ENCODE measurements at regions not wholly inside any gene's neighbourhood (a gene's known extent, or its start where the extent isn't known, plus 50 kb on each side); places are given as distances from the start of the nearest gene placed in this dataset.

DNA sequence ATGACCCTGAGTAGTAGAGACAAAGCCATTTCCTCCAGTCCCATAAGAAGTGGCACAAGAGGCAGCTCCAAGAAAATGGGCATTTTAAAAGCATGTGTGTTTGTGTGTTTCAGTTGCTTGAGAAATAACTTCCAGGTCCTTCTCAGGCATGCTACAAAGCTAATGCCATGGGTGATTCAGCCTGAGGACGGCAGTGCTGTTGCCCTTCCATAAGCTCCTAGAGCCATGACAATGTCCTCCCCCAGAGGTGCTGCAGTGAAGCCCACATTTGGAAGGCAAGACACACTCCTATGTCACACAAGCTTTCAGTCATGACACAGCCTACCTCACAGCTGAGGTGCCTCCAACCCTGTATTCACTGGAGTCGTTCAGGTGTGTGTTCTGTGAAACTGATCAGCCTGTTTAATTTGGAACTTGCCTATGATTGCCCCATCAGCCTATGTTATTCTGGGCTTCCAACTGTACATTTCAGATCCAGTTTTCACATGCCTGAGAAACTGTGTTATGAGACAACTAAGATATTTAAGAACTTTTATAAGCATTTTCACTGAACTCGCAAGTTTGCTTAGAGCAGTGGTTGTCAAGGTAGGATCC, 213.6 kb downstream of the FOXO1 start:
- Histone ChIP-seq H3K27me3 (ENCODE audit: control insufficient read depth, insufficient read depth, low read length) (no peaks in the 10 kb centered on the region), H3K9me3 (ENCODE audit: control insufficient read depth, insufficient read depth, low read depth, low read length) (peaks cover 9% of the 10 kb centered on the region), H3K27ac (ENCODE audit: low read depth, low read length) (no peak overlapping the region), H3K4me1 (ENCODE audit: control insufficient read depth, insufficient read depth, low read length) (no peaks in the 10 kb centered on the region), H3K36me3 (ENCODE audit: control insufficient read depth, insufficient read depth, low read length) (no peaks in the 10 kb centered on the region), H3K9ac (ENCODE audit: low read length) (no peak overlapping the region), H3K4me3 (ENCODE audit: low read depth, low read length) (no peak overlapping the region)

DNA sequence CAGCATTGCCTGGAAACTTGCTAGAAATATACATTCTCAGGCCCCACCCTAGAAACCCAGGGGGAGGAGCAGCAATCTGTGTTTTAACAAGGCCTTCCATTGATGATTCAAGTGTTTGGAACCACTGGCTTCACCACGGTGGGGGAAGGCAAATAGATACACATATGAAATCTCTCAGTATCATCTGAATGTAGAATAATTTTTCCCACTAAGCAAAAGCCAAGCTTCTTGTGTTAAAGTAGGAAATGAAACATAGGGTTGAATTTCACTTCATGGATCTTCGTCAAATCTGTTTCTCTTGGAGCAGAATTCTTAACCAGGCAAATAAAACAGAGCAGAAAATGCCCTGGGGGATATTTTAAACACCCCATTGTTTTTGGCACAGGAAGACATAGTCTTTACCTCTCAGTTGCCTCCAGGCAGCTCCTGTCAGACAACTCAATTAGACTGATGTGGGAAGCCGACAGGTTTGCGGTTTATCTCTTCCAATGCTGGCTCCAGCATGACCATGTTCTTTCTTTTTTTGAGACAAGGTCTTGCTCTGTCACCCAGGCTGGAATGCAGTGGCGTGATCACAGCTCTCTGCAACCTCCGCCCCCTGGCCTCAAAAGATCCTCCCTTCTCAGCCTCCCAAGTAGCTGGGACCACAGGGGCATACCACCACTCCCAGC, 213.0 kb downstream of the FOXO1 start:
- no peak overlapping the region for H3K27ac ChIP-seq (ENCODE audit: low read depth, low read length)
- no peak overlapping the region for H3K4me3 ChIP-seq (ENCODE audit: low read depth, low read length)
- no peaks in the 10 kb centered on the region for H3K27me3 ChIP-seq (ENCODE audit: control insufficient read depth, insufficient read depth, low read length)
- H3K9ac ChIP-seq (ENCODE audit: low read length): no peak overlapping the region
- peaks cover 9% of the 10 kb centered on the region for H3K9me3 ChIP-seq (ENCODE audit: control insufficient read depth, insufficient read depth, low read depth, low read length)
- H3K36me3 ChIP-seq (ENCODE audit: control insufficient read depth, insufficient read depth, low read length): no peaks in the 10 kb centered on the region
- H3K4me1 ChIP-seq (ENCODE audit: control insufficient read depth, insufficient read depth, low read length): no peaks in the 10 kb centered on the region

- Histone ChIP-seq H3K9ac (ENCODE audit: low read length) (no peak overlapping the region), H3K4me1 (ENCODE audit: control insufficient read depth, insufficient read depth, low read length) (no peaks in the 10 kb centered on the region), H3K27ac (ENCODE audit: low read depth, low read length) (no peak overlapping the region), H3K9me3 (ENCODE audit: control insufficient read depth, insufficient read depth, low read depth, low read length) (no peaks in the 10 kb centered on the region), H3K27me3 (ENCODE audit: control insufficient read depth, insufficient read depth, low read length) (no peaks in the 10 kb centered on the region), H3K4me3 (ENCODE audit: low read depth, low read length) (no peak overlapping the region), H3K36me3 (ENCODE audit: control insufficient read depth, insufficient read depth, low read length) (no peaks in the 10 kb centered on the region)
These were observed 210.0 kb downstream of the FOXO1 start for GRCh38 chr13:40456397-40456953.

DNA sequence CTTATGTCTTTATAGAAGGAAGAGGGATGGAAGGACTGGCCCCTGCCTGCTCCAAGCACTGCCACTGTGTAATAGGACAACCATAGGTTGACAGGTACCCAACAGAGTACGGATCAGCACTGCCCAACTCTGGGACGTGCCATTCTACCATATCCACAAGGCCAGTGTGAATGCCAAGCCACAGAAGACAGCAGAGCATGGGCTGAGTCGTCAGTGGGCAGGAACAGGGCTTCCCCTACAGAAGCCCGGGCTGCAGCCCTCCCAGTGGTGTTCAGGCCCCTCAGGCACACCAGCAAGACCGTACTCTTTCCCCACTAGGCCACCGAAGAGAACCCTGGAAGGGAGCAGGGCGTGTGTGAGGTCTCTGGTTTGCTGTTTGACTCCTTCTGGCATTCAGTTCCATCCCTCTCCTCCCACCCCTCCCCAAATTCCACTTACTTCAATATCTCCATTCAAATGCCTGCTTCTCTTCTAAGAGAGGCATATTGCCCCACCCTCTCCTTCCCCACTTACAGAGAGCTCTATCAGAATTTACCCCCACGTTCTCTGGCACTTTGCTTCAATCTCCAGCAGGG, 209.4 kb downstream of the FOXO1 start:
- no peak overlapping the region for H3K9ac ChIP-seq (ENCODE audit: low read length)
- no peaks in the 10 kb centered on the region for H3K9me3 ChIP-seq (ENCODE audit: control insufficient read depth, insufficient read depth, low read depth, low read length)
- H3K27ac ChIP-seq (ENCODE audit: low read depth, low read length): no peak overlapping the region
- no peak overlapping the region for H3K4me3 ChIP-seq (ENCODE audit: low read depth, low read length)
- no peaks in the 10 kb centered on the region for H3K27me3 ChIP-seq (ENCODE audit: control insufficient read depth, insufficient read depth, low read length)
- H3K36me3 ChIP-seq (ENCODE audit: control insufficient read depth, insufficient read depth, low read length): no peaks in the 10 kb centered on the region
- H3K4me1 ChIP-seq (ENCODE audit: control insufficient read depth, insufficient read depth, low read length): no peaks in the 10 kb centered on the region

DNA sequence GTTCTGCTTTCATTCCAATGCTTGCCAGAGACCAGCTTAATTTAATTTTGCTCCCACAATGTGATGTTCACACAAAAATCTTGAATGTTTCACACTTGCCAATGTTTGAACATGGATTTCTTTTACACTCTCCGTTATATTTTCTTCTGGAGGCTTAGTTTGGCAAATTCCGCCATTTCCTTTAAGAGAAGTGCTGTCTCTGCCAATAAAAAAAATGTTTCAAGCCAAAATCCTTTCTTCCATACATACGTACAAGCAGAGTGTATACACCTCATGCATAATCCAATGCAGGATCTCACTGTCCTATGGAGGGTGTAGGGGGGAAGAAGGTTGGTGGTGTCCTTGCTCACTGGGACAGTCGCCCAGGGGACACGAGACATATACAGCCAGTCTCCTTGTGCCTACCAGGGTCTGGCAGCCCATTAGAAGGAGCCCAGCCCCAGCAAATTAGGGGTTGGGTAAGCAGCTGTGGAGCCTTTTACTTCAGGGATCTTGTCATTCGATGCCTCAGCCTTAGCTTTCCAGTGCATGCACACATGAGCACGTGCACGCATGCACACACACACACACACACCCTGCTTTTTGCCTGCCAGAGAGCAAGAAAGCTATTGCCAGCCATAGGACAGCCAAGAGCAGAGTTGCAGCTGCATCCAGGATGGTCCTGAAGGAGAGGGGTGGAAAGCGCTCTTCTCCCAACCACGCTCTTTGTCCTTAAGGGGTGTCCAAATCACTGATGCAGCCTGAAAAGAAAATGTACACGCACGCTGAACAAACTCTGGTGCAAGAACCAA, 208.3 kb downstream of the FOXO1 start:
- H3K27me3 ChIP-seq (ENCODE audit: control insufficient read depth, insufficient read depth, low read length): no peaks in the 10 kb centered on the region
- no peak overlapping the region for H3K9ac ChIP-seq (ENCODE audit: low read length)
- H3K27ac ChIP-seq (ENCODE audit: low read depth, low read length): no peak overlapping the region
- no peaks in the 10 kb centered on the region for H3K9me3 ChIP-seq (ENCODE audit: control insufficient read depth, insufficient read depth, low read depth, low read length)
- no peaks in the 10 kb centered on the region for H3K36me3 ChIP-seq (ENCODE audit: control insufficient read depth, insufficient read depth, low read length)
- H3K4me3 ChIP-seq (ENCODE audit: low read depth, low read length): no peak overlapping the region
- H3K4me1 ChIP-seq (ENCODE audit: control insufficient read depth, insufficient read depth, low read length): no peaks in the 10 kb centered on the region

- Histone ChIP-seq H3K36me3 (ENCODE audit: control insufficient read depth, insufficient read depth, low read length) (no peaks in the 10 kb centered on the region), H3K27me3 (ENCODE audit: control insufficient read depth, insufficient read depth, low read length) (no peaks in the 10 kb centered on the region), H3K27ac (ENCODE audit: low read depth, low read length) (no peak overlapping the region), H3K9me3 (ENCODE audit: control insufficient read depth, insufficient read depth, low read depth, low read length) (no peaks in the 10 kb centered on the region), H3K4me1 (ENCODE audit: control insufficient read depth, insufficient read depth, low read length) (no peaks in the 10 kb centered on the region), H3K9ac (ENCODE audit: low read length) (no peak overlapping the region), H3K4me3 (ENCODE audit: low read depth, low read length) (no peak overlapping the region)
These were observed 207.8 kb downstream of the FOXO1 start for GRCh38 chr13:40458720-40458990.

GRCh38 chr13:40460116-40460515, 206.3 kb downstream of the FOXO1 start:
- no peak overlapping the region for H3K27ac ChIP-seq (ENCODE audit: low read depth, low read length)

GRCh38 chr13:40464337-40465014, 202.0 kb downstream of the FOXO1 start:
- H3K4me1 ChIP-seq (ENCODE audit: control insufficient read depth, insufficient read depth, low read length): no peaks in the 10 kb centered on the region
- no peaks in the 10 kb centered on the region for H3K36me3 ChIP-seq (ENCODE audit: control insufficient read depth, insufficient read depth, low read length)
- no peak overlapping the region for H3K4me3 ChIP-seq (ENCODE audit: low read depth, low read length)
- H3K9ac ChIP-seq (ENCODE audit: low read length): no peak overlapping the region
- no peak overlapping the region for H3K27ac ChIP-seq (ENCODE audit: low read depth, low read length)
- H3K27me3 ChIP-seq (ENCODE audit: control insufficient read depth, insufficient read depth, low read length): no peaks in the 10 kb centered on the region
- H3K9me3 ChIP-seq (ENCODE audit: control insufficient read depth, insufficient read depth, low read depth, low read length): no peaks in the 10 kb centered on the region

More at GRCh38 chr13:40460116-40460515, 206.3 kb downstream of the FOXO1 start:
- no peaks in the 10 kb centered on the region for H3K9me3 ChIP-seq (ENCODE audit: control insufficient read depth, insufficient read depth, low read depth, low read length)
- H3K4me3 ChIP-seq (ENCODE audit: low read depth, low read length): no peak overlapping the region
- no peaks in the 10 kb centered on the region for H3K36me3 ChIP-seq (ENCODE audit: control insufficient read depth, insufficient read depth, low read length)
- H3K27me3 ChIP-seq (ENCODE audit: control insufficient read depth, insufficient read depth, low read length): no peaks in the 10 kb centered on the region
- H3K4me1 ChIP-seq (ENCODE audit: control insufficient read depth, insufficient read depth, low read length): no peaks in the 10 kb centered on the region
- H3K9ac ChIP-seq (ENCODE audit: low read length): no peak overlapping the region

DNA sequence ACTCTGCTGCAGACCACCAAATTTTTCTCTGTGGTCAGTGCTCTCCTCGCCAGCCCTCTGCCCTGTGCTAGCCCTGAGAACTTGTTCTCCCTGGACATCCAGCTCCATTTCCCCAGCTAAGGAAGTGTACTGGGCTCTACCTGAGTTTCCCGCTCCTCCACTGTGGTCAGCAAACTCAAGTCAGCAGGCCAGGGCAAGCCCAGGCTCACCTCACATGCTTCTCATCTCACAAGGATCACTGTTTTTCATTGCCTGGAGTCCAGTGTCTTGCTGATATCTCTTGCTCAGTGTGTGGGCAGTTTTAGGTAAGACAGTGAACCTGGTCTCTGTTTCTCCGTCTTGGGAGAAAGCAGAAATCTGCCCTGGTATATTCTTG, 201.4 kb downstream of the FOXO1 start:
- Histone ChIP-seq H3K27me3 (ENCODE audit: control insufficient read depth, insufficient read depth, low read length) (no peaks in the 10 kb centered on the region), H3K36me3 (ENCODE audit: control insufficient read depth, insufficient read depth, low read length) (no peaks in the 10 kb centered on the region), H3K9ac (ENCODE audit: low read length) (no peak overlapping the region), H3K4me1 (ENCODE audit: control insufficient read depth, insufficient read depth, low read length) (no peaks in the 10 kb centered on the region), H3K27ac (ENCODE audit: low read depth, low read length) (no peak overlapping the region), H3K9me3 (ENCODE audit: control insufficient read depth, insufficient read depth, low read depth, low read length) (no peaks in the 10 kb centered on the region), H3K4me3 (ENCODE audit: low read depth, low read length) (no peak overlapping the region)

- no peaks in the 10 kb centered on the region for H3K9me3 ChIP-seq (ENCODE audit: control insufficient read depth, insufficient read depth, low read depth, low read length)
- H3K4me3 ChIP-seq (ENCODE audit: low read depth, low read length): no peak overlapping the region
These were observed 200.2 kb downstream of the FOXO1 start for GRCh38 chr13:40466272-40466671.

More at GRCh38 chr13:40466272-40466671, 200.2 kb downstream of the FOXO1 start:
- no peaks in the 10 kb centered on the region for H3K27me3 ChIP-seq (ENCODE audit: control insufficient read depth, insufficient read depth, low read length)
- H3K36me3 ChIP-seq (ENCODE audit: control insufficient read depth, insufficient read depth, low read length): no peaks in the 10 kb centered on the region
- no peak overlapping the region for H3K27ac ChIP-seq (ENCODE audit: low read depth, low read length)
- no peaks in the 10 kb centered on the region for H3K4me1 ChIP-seq (ENCODE audit: control insufficient read depth, insufficient read depth, low read length)
- H3K9ac ChIP-seq (ENCODE audit: low read length): no peak overlapping the region

All from HUES6 (cell line).